22Rv1 (cell line): ENCODE measurements at regions not wholly inside any gene's neighbourhood (a gene's known extent, or its start where the extent isn't known, plus 50 kb on each side); places are given as distances from the start of the nearest gene placed in this dataset.

Experiments used
- H3K27ac ChIP-seq: fragments of 450-650 bp; 2 replicates; pipeline ENCODE4 v1.5.1; 2017
- ZFX ChIP-seq: fragments of 450-650 bp; IDR thresholded peaks from 2 replicates; pipeline ENCODE4 v1.6.1; 2017; ENCODE audit warnings: antibody characterized with exemption, borderline replicate concordance
- TF ChIP-seq, protein P1 (sequence below): fragments of 450-650 bp; IDR thresholded peaks from 2 replicates; pipeline ENCODE4 v1.5.1; 2017; ENCODE audit warnings: mild to moderate bottlenecking

GRCh38 chr3:77807312-77807711 is 767.4 kb downstream of the ROBO2 start:
- TF ChIP-seq, protein P1, sequence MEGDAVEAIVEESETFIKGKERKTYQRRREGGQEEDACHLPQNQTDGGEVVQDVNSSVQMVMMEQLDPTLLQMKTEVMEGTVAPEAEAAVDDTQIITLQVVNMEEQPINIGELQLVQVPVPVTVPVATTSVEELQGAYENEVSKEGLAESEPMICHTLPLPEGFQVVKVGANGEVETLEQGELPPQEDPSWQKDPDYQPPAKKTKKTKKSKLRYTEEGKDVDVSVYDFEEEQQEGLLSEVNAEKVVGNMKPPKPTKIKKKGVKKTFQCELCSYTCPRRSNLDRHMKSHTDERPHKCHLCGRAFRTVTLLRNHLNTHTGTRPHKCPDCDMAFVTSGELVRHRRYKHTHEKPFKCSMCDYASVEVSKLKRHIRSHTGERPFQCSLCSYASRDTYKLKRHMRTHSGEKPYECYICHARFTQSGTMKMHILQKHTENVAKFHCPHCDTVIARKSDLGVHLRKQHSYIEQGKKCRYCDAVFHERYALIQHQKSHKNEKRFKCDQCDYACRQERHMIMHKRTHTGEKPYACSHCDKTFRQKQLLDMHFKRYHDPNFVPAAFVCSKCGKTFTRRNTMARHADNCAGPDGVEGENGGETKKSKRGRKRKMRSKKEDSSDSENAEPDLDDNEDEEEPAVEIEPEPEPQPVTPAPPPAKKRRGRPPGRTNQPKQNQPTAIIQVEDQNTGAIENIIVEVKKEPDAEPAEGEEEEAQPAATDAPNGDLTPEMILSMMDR: no peak
- TF ChIP-seq ZFX: no peak
- no peak overlapping the region for H3K27ac ChIP-seq

GRCh38 chr3:77814845-77815244 is 774.9 kb downstream of the ROBO2 start:
- no peak overlapping the region for H3K27ac ChIP-seq
- TF ChIP-seq, protein P1: no peak
- TF ChIP-seq ZFX: no peak

- H3K27ac ChIP-seq: no peak overlapping the region
- no peak for TF ChIP-seq ZFX
- TF ChIP-seq, protein P1: peak; percentile 27
These were observed 775.6 kb downstream of the ROBO2 start for GRCh38 chr3:77815467-77815866.

GRCh38 chr3:77816366-77816765 is 776.5 kb downstream of the ROBO2 start:
- no peak overlapping the region for H3K27ac ChIP-seq
- TF ChIP-seq, protein P1: no peak
- no peak for TF ChIP-seq ZFX

DNA sequence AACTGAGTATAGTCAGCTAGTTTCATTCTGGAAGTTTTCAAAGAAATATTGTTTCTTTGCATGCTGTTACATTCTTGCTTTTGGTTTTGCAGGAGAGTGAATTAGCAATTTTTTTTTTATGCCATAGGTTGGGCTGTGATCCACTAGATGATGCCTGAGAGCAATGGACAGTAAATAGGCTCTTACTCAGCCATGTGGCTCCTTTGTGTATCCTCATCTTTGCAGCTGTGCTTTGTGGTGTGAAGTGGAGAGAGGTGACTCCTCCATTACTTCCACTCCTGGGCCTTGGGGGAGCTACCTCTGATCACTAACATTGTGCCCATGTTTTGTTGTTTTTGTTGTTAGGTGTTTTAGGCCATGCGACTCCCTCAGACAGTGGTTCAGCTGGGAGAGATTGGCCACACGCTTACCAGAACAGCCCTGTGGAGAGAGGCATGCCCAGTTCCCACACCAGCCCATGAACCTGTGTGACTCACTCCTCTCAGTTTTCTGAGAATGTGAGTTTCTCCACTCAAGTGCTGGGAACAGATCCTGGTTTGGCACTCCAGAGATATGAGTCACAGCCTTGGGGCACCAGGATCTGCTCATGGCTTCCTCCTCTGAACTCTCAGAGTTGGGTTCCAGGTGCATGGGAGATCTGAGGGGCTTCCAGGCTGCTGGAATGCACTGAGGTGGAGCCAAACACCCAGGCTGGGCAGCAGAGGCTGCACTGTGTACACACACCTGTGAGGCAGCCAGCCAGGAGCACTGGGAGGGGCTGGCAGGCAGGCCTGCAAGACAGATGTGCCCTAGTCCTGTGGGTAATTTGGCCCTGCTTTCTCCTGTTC is 785.3 kb downstream of the ROBO2 start:
- no peak overlapping the region for H3K27ac ChIP-seq
- TF ChIP-seq, protein P1: no peak
- TF ChIP-seq ZFX: no peak

DNA sequence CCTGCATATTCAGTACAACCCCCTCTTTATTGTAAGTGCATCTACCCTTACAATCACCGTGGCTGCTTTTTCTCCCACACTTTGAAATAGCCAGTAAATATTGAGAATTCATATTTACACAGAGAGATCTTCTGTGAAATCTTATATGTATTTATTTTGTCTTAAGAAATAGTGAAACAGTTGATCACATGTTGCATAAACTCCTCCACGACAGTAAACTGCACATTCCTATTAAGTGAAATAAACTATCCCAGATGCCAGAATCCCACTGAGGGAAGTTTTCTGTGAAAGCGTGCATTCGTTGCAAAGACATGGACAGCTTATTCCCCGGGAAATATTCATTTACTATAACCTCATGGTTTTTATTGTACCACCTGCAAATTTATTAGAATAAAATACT is 796.0 kb downstream of the ROBO2 start:
- TF ChIP-seq, protein P1: no peak
- TF ChIP-seq ZFX: no peak
- no peak overlapping the region for H3K27ac ChIP-seq

DNA sequence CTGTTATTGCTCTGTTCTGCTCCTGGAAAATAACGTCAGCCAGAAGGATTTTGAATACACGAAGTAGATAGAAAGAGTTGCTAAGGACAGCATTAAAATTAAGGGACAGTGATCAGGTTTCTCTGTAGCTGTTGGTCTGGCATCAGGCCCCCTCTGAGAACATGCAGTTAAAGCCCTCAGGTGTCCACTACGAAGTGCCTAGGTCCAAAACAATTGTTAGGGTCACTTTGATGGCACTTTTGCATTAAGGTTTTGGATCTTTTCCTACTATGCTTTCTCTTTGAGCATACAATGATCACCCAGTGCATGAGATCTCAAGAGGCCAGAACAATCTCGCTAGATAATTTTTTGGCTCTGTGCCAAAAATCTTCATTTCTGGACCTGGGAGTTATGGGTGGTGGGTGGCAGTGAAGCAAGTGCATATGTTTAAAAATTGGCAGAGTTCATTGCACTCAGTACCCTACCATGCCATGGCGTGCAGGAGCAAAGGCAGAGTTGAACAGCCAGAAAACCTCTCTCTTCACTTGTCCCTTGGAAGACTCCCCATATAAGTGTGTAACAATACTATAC is 797.6 kb downstream of the ROBO2 start:
- TF ChIP-seq, protein P1: no peak
- TF ChIP-seq ZFX: no peak
- H3K27ac ChIP-seq: no peak overlapping the region
